HFF-Myc (cell line): ENCODE measurements at regions not wholly inside any gene's neighbourhood (a gene's known extent, or its start where the extent isn't known, plus 50 kb on each side); places are given as distances from the start of the nearest gene placed in this dataset.

ENCODE experiments used
- DNase-seq: peaks from one replicate; pipeline ENCODE4 v3.0.0-alpha.2; 2011; ENCODE audit warnings: low read depth; ENCODE audit errors: extremely low read depth
- H3K4me3 ChIP-seq: replicated peaks from 2 replicates; pipeline ENCODE4 v1.5.1; 2011; ENCODE audit warnings: low read depth, mild to moderate bottlenecking, control low read depth, low read length
- TF ChIP-seq, protein P1 (sequence below): IDR thresholded peaks from 2 replicates; pipeline ENCODE4 v1.5.1; 2012; ENCODE audit warnings: mild to moderate bottlenecking, low read depth, low read length, control low read depth; ENCODE audit errors: missing control alignments

- no peak overlapping the region for H3K4me3 ChIP-seq
- TF ChIP-seq, protein P1, sequence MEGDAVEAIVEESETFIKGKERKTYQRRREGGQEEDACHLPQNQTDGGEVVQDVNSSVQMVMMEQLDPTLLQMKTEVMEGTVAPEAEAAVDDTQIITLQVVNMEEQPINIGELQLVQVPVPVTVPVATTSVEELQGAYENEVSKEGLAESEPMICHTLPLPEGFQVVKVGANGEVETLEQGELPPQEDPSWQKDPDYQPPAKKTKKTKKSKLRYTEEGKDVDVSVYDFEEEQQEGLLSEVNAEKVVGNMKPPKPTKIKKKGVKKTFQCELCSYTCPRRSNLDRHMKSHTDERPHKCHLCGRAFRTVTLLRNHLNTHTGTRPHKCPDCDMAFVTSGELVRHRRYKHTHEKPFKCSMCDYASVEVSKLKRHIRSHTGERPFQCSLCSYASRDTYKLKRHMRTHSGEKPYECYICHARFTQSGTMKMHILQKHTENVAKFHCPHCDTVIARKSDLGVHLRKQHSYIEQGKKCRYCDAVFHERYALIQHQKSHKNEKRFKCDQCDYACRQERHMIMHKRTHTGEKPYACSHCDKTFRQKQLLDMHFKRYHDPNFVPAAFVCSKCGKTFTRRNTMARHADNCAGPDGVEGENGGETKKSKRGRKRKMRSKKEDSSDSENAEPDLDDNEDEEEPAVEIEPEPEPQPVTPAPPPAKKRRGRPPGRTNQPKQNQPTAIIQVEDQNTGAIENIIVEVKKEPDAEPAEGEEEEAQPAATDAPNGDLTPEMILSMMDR, result no peak
- no peak for DNase-seq
These were observed 138.8 kb downstream of the AREG start for GRCh38 chr4:74583757-74584156.

DNA sequence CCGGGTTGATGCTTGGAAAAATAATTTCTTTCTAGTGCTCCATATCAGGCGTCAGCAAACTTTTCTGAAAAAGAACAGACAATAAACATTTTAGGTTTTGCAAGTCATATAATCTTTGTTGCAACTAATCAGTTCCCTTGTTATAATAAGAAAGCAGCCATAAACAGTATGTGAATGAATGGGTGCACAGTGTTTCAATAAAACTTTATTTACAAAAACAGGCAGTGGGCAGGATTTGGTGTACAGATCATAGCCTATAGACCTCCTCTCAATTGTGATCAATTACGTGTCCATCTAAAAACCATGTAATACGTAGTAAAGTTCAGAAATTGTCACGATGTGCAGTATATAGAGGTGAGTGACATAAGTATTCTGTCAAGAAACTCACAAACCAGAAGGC, 143.4 kb downstream of the AREG start:
- no peak for DNase-seq
- no peak overlapping the region for H3K4me3 ChIP-seq
- TF ChIP-seq, protein P1, result no peak

DNA sequence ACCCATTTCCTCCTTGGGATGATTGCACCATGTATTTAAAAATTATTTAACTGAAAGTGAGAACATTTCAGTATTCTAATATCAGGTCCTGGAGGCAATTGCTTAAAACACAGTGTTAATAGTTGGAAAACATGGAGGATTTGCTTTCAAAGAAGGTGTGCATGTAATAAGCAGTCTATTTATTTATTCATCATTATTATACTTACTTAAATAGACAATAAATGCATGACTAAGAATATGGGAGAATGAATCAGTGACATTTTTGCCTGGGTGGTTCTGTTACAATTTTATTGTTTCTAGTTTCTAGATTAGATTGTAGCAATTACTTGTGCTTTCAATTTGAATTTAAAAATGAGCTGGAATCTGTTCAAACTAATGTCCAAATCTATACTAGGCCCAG, 145.5 kb downstream of the AREG start:
- TF ChIP-seq, protein P1, result no peak
- no peak for DNase-seq
- no peak overlapping the region for H3K4me3 ChIP-seq

- H3K4me3 ChIP-seq, result no peak overlapping the region
- TF ChIP-seq, protein P1, result no peak
- no peak for DNase-seq
These were observed 153.8 kb downstream of the AREG start for GRCh38 chr4:74598611-74599325.

DNA sequence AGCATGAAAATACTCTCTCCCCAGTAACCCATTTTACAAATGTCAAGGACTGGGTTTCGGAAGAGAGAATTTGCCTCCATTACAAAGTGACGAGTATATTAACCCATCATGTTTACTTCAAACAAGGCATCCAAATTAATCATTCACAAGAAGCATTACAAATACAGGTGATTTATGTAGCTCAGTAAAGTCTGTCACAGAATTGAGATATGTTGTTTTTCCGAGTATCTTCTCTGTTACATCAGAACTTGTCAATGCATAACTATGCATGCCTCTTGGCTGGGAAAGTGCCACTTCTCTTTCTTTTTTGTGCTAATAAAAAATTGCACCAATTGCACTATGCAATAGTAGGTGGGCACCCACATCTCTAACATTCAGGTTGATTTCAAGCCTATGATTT, 158.2 kb downstream of the AREG start:
- H3K4me3 ChIP-seq, result no peak overlapping the region
- TF ChIP-seq, protein P1, result no peak
- DNase-seq, result no peak

DNA sequence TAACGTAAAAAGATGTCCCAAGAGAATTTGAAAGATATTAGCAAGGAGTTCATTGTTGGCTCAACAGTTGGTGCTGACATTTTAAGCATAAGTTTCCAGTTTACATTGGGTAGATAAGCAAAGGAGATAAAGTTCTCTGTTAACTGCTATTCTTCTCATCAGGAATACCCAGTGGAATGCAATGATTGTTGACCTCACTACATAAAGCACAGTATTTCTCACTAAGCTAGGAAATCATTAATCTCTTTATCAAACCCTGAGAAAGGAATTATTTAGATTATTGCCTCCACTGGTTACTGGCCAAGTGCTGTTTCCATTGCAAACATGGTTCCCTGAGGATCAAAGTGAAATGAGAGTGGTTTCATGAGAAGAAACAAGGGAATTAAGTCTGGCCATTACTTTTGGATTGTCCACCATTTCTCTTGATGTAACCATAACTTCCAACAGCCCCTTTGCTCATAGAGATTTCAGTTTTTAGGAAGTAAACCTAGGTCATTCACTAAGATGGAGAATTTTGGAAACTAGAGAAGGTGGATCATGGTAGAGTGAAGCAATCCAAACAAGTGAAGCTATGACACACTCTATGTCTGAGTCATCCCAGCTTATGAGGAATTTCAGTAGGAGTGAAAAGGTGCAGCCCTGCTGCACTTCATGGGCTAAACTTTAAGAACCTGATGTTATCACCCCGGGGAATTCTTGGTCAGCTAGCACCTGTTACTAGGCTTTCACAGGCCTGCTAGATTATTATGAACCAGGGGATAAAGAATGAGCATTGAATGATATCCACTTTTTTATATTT, 163.4 kb downstream of the AREG start:
- no peak for DNase-seq
- H3K4me3 ChIP-seq, result no peak overlapping the region
- TF ChIP-seq, protein P1, result no peak
